ENCODE measurements at regions not wholly inside any gene's neighbourhood (a gene's known extent, or its start where the extent isn't known, plus 50 kb on each side); places are given as distances from the start of the nearest gene placed in this dataset.
"Not testable (repeated sequence)": the region's sequence is repeated elsewhere in the genome, so short reads cannot be mapped to it uniquely, and the experiment has no call there.

- no peak for DNase-seq (ENCODE audit: low spot score)
Measured at GRCh38 chr17:13865650-13866049, 203.7 kb upstream of the COX10 start.

DNA sequence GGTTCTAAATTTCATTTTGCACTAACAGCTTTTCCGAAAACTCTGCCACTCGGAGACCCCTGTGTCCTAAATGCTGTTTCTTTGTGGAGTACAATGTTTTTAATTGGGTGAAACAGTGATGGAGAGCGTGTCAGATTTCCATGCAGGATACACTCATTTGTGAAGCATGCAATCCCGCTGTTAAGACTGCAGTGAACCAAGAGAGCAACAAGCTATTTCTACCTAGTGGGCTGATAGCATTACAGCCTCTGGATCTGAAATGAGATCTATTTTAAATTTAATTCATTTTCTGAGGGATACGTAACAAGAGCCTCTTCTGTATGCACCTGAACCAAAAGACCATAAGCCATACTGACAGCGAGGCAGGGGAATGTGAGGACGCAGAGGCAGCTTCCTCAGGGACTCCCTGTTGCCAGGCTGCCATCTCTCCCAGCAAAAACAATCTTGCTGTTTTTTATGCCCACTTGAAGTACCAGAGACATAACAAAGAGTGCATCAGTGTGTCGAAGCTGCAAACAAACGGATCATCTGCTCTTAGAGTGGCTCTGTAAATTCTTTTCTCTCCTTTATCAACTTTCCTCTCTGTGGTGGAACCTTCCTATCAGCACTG lies 199.9 kb upstream of the COX10 start:
- no peak for DNase-seq (ENCODE audit: low spot score)

DNA sequence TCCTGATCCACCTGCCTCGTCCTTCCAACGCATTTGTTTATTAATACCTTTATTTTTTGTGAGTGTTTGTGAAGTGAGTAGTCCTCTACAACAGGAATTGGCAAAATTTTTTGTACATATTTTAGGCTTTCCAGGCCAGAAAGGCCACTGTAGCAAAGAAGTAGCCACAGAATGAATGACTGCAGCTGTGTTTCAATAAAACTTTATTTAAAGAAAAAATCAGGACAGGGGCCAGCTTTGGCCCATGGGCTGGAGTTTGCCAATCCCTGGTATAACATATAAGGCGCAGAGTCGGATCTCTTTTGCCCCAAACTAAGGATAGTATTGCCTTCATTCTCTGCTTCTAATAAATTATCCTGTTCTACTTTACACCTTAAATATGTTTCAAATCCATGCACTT lies 198.0 kb upstream of the COX10 start:
- DNase-seq (ENCODE audit: low spot score) = no peak

GRCh38 chr17:13874134-13874533 lies 195.2 kb upstream of the COX10 start:
- no peak for DNase-seq (ENCODE audit: low spot score)

- no peak for DNase-seq (ENCODE audit: low spot score)
Measured at GRCh38 chr17:13874817-13875216, 194.5 kb upstream of the COX10 start.

- no peak for DNase-seq (ENCODE audit: low spot score)
Measured at GRCh38 chr17:13879961-13880466, 189.3 kb upstream of the COX10 start.

DNA sequence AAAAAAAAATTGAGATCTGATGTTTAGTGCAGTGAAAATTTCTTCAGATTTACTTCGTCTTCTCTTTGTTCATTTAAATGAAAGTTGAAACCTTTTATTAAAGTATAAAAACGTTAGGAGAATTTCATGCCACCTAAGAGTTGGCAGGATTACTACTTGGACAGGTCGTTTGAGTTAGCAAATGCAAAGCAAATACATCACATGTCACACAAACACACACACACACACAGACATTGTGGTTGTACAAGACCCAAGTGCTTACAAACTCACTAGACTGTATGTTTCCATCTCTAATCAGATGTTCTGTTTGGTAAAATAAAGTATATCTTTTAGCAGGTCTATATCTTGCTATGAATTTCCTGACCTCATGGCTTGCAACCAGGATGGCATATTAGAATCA lies 185.6 kb upstream of the COX10 start:
- DNase-seq (ENCODE audit: low spot score) = no peak

GRCh38 chr17:13884347-13884746 lies 185.0 kb upstream of the COX10 start:
- DNase-seq (ENCODE audit: low spot score) = no peak

GRCh38 chr17:13885550-13885949 lies 183.8 kb upstream of the COX10 start:
- DNase-seq (ENCODE audit: low spot score) = no peak

GRCh38 chr17:13885953-13886889 lies 183.1 kb upstream of the COX10 start:
- DNase-seq (ENCODE audit: low spot score) = no peak

DNA sequence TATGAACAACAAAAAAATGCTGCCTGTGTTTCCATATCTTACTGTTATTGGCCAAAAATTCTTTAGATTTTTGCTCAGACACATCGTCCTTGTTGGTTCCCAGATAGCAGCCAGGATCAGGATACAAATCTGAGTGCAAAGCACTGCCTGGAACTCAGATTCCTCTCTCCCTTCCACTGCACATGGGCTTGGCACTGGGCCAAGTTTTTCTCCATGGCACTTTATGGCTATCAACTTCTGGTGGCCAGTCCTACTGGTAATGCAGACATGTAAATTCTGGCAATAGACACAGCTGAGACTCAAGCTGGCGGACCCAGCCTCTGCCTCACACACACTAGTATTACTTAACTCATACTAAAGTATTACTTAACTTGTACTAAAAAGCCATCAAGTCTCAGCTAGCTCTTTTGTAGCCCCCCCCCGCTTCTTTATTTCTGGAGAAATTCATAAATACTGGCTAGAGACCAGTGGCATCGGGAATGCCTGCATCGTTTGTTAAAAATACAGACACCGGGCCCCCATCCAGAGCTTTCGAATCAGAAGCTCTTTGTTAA lies 181.2 kb upstream of the COX10 start:
- peak; percentile 22 for DNase-seq (ENCODE audit: low spot score)

GRCh38 chr17:13908971-13909370 lies 160.3 kb upstream of the COX10 start:
- not testable (repeated sequence) for DNase-seq (ENCODE audit: low spot score)

DNA sequence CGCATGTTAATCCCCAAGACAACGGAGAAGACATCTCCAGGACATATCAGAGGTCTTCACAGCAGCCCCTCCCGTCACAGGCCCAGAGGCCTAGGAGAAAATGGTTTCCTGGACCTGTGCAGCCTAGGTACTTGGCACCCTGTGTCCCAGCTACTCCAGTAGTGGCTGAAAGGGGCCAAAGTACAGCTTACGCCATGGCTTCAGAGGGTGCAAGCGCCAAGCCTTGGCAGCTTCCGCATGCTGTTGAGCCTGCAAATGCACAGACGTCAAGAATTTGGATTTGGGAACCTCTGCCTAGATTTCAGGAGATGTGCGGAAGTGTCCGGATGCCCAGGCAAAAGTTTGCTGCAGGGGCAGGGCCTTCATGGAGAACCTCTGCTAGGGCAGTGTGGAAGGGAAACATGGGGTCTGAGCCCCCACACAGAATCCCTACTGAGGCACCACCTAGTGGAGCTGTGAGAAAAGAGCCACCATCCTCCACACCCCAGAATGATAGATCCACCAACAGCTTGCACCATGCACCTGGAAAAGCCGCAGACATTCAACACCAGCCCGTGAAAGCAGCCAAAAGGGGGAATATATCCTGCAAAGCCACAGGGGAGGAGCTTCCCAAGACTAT lies 159.3 kb upstream of the COX10 start:
- DNase-seq (ENCODE audit: low spot score) = no peak

DNA sequence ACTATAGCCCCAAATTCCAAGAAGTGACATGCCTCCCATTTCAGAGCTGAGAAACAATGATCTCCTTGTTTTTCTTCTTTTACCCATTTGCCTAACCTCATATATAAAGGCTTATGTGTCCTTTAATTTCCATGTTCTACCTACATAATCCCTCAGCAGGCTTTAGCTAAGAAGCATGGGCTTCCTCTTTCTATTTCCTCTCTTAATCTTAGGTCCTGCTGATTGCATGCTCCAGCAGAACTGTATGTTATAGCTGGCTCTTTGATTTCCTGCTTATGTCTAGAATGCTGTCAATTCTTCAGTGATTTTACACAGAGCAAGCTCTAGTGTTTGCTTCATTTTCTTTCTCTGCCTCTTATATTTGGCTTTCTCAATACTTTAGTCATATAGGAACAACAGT lies 151.7 kb upstream of the COX10 start:
- no peak for DNase-seq (ENCODE audit: low spot score)

DNA sequence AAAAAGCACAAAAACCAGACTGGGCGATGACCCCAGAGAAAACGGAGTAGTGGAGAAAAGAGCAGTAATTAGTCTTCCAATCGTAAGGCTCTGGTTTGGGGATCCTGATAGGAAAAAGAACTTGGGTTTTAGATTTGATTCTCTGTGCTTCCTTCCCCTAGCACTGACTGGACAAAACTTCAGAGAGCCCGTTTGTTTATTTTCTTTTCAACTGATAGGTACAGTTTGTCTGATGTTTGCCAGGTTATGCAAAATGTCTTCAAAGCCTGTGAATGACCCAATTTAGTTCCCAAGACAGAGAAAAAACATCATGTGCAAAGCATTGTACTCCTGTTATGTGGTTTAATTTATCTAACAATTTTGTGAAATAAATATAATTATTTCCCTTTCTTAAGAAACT lies 151.1 kb upstream of the COX10 start:
- DNase-seq (ENCODE audit: low spot score) = no peak

DNA sequence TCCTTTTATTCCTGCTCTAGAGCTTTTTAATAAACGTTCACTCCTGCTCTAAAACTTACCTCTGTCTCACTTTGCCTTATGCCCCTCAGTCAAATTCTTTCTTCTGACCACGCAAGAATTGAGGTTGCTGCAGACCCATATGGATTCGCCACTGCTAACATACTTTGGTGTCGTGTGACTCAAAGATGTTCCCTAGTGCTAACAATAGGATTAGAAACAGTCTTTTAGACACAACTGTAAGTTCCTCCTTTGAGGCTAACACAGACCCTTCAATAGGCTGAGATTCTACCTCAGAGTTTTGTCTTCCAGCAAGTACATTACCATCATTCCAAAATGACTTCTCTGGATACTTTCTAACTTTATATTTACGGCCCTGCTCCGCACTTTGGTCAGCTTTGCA lies 149.5 kb upstream of the COX10 start:
- DNase-seq (ENCODE audit: low spot score) = no peak

GRCh38 chr17:13920413-13920812 lies 148.9 kb upstream of the COX10 start:
- no peak for DNase-seq (ENCODE audit: low spot score)

GRCh38 chr17:13921841-13922776 lies 147.2 kb upstream of the COX10 start:
- DNase-seq (ENCODE audit: low spot score) = no peak

DNA sequence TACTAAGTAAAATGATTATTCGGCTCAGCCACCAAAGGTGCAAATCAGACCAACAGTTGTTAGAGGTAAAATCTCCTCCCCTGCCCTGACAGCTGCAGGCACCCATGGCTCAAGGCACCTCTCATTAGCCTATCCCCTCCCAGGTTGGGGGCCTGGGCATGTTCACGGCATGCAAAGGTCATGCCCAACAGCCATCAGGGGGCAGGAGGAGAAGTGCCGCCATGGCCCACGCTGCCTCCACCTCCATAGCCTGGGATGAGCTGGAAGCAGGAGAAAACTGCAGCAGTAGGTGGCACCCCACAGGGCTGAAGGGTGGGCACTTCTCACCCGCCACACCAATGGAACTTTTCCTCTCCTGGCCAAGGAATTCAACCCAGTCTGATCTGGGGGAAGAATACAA lies 146.4 kb upstream of the COX10 start:
- no peak for DNase-seq (ENCODE audit: low spot score)

GRCh38 chr17:13925579-13925978 lies 143.7 kb upstream of the COX10 start:
- DNase-seq (ENCODE audit: low spot score) = no peak

DNA sequence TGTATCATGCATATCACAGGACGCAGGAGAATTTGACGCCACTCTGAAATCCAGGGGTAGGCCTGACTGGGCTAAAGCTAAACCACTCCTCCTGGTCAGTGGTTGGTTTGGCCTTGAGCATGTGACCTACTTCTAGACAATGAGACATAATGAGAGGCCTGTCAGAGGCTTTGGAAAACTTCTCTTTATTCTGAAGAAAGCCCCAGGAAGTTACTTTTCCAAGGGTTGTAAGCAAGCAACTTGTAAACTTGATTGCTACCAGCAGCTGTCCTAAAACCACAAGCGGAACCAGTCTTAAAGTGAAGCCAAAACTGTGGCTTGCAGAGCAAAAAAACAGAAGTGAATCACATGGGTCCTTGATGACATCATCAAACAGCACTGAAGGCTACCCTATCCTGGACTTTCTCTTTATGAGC lies 138.2 kb upstream of the COX10 start:
- peak; percentile 33 for DNase-seq (ENCODE audit: low spot score)

Measured in AG20443 (cell line).